Limb (tissue), 2 donors: ENCODE measurements at regions not wholly inside any gene's neighbourhood (a gene's known extent, or its start where the extent isn't known, plus 50 kb on each side); places are given as distances from the start of the nearest gene placed in this dataset.

Experiments used
- DNase-seq, 2 donors: peaks; one replicate each; pipeline ENCODE4 v3.0.0-alpha.2; 2016; ENCODE audit errors: extremely low spot score in 2 of 2

- DNase-seq = peak in 1 of 2 donors; percentile 51
Observed at GRCh38 chr3:154034797-154035330, 86.3 kb upstream of the ARHGEF26 start.

GRCh38 chr3:154040283-154040682 is 80.9 kb upstream of the ARHGEF26 start:
- DNase-seq = no peak

GRCh38 chr3:154044671-154045070 is 76.5 kb upstream of the ARHGEF26 start:
- no peak for DNase-seq

- DNase-seq = no peak
Observed at GRCh38 chr3:154050216-154050615, 71.0 kb upstream of the ARHGEF26 start.

- no peak for DNase-seq
Observed at GRCh38 chr3:154050766-154051165, 70.4 kb upstream of the ARHGEF26 start.

- no peak for DNase-seq
Observed at GRCh38 chr3:154059833-154060232, 61.4 kb upstream of the ARHGEF26 start.

- DNase-seq = peak in 1 of 2 donors; percentile 51
Observed at GRCh38 chr3:154060238-154061000, 60.8 kb upstream of the ARHGEF26 start.

- DNase-seq = no peak
Observed at GRCh38 chr3:154061001-154061370, 60.2 kb upstream of the ARHGEF26 start.

- DNase-seq = no peak
Observed at GRCh38 chr3:154062513-154062912, 58.7 kb upstream of the ARHGEF26 start.

- DNase-seq = no peak
Observed at GRCh38 chr3:154071146-154071545, 50.0 kb upstream of the ARHGEF26 start.
